SKM-1 treated with dmso at 0.1 percent for 144 hours (cell line): ENCODE measurements at regions not wholly inside any gene's neighbourhood (a gene's known extent, or its start where the extent isn't known, plus 50 kb on each side); places are given as distances from the start of the nearest gene placed in this dataset.

Experiments
- DNase-seq: peaks from one replicate; lab custom pipeline; 2025; ENCODE audit not compliant: unreplicated experiment; lab: John Stamatoyannopoulos, UW

DNA sequence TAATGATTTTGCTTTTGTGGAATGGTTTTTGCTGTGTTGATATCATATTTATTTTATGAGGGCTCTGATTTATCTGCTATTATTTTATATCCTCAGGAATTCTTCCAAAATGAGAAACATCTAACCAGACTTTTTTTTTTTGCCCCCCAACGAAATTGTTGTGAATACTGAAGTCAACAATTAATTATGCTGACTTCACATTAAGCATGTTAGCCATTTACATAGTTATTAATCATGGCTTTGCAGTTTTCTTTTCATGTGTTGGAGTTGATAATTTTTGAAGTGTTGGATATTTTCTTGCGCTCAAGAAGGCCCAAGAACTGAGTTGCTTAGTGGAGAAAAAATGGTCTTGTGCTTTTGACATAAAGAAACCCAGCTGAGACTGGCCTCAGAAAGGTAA lies 246.6 kb upstream of the CRY1 start:
- DNase-seq: no peak

DNA sequence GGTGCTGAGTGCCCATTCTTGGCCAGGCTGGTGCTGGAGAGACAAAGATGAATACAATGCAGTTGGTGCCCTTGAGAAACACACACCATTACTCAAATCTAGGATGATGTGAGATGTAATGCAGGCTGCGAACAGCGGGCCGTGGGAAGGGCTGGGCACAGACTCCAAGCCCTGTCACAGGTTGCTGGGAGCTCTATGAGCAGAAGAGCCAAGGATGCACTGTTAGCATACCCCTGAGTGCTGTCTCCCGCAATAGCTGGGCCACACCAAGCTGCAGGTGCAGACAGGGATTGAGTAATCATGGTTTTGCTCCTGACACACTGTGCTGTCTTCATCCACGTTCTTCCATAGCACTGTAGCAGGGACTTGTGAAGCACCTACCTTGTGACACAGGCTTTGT lies 247.5 kb upstream of the CRY1 start:
- DNase-seq: no peak

DNA sequence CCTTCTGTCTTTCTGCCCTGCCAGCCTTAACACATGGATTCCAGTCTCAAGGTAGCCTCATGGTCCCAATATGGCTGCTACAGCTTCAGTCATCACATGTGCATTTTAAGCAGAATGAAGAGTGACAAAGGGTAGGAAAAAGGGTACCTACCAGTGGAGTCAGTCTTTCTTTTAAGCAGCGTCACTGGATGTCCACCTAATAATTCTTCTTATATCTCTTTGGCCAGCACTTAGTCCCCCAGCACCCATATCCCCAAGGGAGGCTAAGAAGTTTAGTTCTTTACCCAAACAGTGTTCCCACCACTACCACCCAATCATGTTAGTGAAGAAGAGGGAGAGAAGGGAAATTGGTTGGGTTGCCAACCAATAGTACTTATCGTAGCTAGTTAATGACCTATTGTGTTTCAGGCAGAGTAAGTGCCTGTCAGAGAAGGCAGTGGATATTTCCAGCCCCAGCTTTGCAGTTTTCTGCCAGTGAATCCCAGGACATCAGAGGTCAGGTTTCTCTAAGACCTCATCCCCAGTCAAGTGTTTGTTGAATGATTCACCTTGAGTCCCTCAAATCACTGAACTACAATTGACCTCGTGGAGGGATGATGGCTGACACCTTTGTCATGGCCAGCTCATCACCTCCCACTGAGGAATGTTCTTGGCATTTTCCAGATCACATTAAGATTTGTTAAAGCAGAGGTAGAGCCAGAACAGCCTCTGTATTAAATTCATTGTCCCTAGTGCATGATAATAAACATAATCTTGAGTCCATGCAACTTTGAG lies 250.9 kb upstream of the CRY1 start:
- no peak for DNase-seq

DNA sequence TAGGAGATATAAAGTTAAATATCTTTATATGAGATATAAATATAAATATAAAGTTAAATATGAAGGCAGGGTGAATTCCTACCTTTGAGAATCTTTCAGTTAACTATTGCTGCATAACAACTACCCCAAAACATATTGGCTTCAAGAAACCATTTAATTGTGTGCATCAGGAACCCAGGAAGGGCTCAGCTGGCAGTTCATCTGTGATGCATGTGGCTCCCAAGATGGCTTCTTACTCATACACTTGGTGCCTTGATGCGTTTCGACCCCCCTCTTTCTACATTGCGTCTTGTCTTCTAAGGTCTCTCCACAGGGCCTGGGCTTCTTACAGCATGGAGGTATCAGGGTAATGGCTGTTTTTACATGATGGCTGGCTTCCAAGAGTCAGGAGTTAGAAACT lies 253.9 kb upstream of the CRY1 start:
- DNase-seq: no peak

DNA sequence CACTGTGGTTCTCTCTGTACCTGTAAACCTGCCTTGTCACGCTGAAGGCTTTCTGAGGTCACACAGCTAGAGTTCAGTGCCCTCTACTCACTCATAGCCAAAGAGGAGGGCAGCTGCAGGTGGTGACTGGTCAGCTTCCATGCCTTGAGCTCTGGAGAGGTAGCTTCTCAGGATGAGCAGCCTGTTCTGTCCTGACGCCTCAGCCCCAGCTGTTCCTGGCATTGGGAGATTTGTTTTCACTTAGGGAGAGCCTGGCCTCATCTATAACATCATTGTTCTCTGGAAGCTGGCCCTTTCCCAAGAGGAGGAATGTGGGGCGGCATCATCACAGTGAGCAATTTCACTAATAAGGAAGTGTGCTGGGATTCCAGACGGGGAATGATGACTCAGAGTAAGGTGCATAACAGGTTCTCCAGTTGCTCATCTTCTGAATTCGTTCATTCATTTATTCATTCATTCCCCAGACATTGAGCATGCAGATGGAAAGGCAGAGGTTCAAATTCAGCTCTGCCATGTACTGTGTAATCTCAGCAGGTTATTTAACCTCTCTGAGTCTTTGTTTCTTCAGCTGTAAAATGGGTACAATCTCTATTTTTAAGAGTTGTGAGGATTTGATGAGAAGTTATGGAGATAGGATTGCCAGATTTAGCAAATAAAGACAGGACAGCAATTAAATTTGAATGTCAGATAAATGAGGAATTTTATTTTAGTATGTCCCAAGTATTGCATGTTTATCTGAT lies 255.8 kb upstream of the CRY1 start:
- DNase-seq: no peak

DNA sequence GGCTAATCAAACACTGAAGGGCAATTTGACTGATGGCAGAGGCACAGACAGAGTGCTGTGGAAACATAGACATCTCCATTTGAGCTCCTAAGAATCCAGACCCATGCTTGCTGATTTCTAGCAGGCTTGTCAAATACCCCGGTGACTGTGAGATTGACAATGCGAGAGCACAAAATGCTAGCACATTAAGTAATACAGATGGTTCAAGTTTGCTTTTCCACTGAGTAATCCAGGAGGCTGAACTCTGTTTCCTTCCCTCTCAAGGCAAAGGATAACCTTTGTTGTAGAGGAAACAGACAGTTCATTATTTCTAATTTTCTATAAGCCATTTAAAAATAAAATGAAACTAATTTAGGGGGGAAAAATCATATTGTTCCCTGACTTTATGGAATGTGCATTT lies 256.5 kb upstream of the CRY1 start:
- no peak for DNase-seq

DNA sequence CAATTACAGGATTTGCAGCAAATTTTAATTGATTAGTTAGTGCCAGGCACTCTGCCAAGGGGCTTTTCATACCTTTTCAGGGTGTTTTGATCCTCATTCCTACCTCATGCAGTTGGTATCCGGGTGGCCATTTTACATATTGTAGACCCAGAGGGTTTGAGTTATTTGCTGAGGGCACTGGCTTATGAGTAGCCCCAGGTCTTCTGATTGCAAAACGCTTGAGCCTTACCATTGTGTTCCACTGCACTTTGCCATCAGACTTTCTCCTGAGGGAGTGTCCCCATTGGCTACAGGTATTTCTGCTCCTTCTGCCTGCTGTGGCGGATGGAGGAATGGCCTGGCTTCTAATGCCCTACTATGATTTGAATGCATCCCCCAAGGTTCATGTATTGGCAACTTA lies 257.8 kb upstream of the CRY1 start:
- no peak for DNase-seq

DNA sequence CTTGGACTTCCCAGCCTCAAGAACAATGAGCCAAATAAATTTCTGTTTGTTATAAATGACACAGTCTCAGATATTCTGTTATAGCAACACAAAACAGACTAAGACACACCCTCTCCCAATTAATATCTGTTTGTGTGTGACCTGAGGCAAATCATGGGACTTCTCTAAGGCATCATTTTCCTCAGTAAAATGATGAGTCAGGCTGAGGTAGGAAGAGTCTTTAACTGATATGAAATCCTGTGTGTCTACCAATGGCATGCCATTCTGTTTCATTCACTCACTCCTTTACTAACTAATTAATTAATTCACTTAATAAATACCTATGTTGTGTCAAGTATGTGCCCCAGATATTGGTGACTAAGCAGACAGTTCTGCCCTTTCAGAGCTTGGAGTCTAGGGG lies 258.4 kb upstream of the CRY1 start:
- no peak for DNase-seq

DNA sequence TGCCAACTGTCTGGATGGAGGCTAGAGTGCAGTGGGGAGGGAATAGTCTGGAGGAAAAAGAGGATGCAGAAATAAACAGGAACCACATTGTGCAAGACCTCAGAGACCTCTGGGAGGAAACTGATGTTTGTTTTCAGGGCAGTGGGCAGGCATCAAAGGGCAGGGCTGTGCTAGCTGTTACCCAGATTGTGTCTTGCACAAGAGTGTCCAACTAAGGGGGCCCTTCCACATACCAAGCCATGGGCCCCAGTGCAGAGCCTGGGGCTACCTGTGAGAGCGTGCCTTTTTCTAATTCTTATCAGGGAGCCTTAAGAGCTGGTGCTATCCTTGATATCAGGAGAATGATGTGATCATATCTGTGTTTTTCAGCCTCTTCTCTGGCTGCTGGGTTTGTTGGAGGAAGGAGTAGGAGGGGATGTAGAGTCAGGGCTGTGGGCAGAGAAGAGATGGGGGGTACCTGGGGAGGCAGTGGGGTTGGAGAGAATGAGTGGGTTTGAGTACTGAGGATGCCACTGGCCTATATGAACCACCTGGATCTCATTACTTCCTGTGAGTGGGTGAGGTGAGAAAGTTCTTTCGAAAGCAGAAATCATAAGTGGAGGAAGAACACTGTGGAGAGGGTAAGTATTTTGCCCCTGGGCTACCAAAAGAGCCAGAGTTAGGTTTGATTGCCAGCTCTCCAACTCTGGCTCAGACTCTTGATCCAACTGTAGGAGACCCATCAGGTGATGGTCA lies 259.2 kb upstream of the CRY1 start:
- DNase-seq: no peak

DNA sequence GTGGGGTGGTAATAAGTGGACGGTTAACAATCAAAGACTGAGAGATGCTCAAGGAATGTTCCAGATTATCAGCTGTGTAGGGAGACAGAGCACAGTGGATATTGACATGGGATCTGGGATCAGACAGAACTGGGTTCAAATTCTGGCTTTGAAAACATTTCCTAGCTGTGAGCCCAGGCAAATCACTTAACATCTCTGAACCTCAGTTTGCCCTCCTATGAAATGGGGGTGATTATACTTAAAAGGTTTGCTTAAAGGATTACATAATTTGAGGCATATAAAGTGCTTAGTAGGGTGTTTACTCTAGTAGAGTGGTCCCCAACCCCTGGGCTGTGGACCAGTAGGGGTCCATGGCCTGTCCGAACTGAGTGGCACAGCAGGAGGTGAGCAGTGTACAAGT lies 260.0 kb upstream of the CRY1 start:
- DNase-seq: no peak

DNA sequence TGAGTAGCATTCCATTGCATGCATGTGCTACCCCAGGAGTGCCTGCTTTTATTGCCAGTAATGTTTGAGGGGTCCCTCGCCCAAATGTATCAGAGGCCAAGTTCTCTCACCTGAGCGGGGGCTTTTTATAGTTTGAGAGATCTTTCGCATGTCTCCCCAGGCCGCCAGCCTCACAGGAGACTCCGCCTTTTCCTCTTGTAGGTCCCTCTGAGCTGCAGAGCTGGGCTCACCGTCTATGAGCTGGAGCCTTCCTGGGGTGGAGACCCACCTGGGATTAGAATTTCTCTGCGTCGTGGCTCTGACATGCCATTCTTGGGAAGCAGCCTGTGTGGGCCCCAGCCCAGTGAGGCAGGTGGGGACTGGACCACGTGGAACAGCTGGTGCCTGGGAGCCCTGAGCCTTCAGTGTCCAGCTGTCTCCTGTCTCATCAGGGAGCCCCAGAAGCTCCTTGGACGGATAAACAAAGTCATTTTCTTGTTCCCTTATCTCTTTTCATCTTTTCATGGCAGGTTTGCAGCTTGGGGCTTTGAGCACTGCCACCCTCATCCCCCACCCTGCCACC lies 261.7 kb upstream of the CRY1 start:
- DNase-seq: no peak

DNA sequence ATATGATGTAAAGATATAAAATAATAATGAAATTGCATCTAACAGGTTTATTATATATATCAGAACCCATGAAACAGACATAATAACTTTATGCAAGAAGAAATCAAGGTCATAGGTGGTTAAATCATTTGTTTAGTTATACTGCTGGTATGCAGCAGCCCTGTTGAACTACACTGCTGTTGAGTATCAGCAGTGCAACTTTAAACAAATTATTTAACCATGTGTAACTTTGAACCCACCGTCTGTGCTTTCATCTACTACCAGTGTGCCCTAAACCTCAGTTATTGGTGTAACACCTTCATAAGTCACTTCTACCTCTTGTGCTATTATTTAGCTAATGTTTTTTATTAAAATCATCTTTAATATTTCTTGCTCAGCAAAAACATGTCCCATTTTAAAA lies 262.3 kb upstream of the CRY1 start:
- DNase-seq: no peak

DNA sequence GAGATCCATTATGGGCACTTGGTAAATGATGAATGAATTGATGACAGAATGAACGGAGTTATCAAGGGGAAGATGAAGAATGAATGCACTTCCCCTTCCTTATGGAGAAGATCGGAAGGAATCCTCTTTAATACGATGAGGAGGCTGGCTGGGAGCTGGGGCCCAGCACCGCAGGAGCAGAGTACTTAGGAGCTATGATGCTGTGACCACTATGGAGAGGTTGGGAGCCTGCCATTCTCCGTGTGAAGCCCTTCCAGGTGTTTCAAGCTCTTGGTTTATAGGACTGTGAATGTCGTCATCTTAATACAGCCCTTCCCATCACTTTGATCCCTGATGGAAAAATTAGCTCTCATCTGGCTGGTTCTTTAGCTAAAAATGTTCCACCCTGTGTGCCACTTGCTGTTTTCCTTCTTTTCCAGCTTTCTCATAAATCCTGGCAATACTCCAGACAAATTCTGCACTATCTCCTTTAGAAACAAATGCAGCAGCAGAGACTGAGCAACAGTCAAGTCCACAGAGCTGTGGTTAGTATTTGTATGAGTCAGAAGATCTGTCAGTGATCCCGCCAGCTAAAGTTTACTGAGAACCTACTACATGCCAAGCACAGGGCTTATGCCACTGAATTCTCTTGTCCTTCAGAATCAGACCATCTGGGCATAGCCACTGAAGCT lies 263.1 kb upstream of the CRY1 start:
- no peak for DNase-seq

DNA sequence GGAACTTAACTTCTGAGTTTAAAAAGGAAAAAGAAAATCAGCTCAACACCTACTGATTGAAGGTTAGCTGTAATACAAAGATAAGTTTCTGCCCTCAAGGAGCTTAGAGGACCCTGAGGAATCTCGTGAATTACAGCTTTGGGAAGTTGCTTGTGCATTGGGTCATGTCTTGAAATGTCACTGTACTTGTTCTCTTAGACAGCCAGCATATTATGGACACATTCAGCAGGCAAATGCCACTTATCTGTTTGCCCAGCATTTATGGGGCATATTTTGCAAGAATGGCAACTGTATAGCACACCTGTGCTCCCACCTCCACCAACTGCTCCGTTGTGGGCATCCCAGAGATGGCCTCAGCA lies 263.6 kb upstream of the CRY1 start:
- no peak for DNase-seq

DNA sequence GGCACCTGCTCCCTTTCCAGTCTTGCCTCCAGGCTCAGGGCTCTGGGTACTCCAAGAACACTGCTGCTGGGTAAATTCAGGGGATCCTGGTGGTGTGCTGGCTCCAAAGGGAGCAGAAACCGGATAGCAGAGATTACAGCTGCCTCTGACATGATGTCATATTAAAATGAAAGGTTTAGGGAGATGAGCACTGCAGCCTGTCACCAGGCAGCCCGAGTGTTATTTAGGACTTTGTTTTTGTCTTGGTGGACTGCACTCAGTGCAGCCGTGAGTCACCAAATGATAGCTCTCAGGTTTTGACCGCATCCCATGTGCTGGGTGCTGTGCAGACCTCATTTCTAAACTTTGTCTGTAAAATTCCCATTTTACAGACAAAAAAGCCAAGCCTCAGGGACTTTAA lies 266.0 kb upstream of the CRY1 start:
- no peak for DNase-seq

DNA sequence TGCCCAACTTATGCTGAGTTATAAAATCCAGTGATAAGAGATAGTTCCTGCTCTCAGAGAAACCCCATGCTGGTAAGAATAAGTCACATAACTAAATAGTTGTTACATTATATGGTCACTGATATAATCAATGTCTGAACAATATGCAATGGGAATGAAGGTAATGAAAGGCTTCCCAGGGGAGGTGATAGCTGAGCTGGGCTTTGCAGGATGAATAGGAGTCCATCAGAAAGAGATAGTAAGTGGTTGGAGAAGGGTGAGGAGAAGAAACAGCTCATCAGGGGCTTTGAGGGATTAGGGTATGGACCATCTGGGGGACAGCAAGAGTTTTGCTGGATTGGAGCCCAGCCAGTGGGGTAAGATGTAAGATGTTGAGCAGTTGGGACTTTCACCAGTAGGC lies 266.7 kb upstream of the CRY1 start:
- DNase-seq: no peak

DNA sequence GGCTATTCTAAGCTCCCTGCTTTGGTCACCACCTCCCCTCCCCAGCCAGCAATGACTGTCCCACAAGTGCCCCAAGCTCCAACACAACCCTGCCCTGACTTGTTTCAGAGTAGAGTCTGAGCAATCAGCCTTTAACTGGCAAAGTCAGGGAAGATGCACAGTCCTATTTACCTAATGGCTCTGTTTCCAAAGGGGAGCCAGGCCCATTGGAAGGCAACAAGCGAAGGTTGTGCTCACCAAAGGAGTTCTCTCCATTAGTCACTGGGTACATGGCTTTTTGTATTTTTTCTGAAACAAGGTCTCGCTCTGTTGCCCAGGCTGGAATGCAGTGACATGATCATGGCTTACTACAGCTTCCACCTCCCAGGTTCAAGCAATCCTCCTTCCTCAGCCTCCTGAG lies 267.1 kb upstream of the CRY1 start:
- no peak for DNase-seq

DNA sequence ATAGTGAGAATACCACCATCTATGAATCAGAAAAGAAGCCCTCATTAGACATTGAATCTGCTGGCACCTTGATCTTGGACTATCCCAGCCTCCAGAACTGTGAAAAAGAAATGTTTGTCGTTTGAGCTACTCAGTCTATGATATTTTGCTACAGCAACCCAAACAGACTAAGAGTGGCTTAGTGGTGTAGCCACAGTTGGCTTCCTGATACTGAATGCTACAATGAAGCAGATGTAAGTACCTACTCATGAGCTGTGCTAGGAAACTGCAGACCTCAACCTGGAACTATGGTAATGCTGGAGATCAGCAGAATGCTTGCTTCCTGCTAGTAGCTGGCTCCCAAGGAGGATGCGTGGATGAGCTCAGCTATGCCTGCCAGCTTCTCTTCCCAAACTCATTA lies 268.6 kb upstream of the CRY1 start:
- no peak for DNase-seq

DNA sequence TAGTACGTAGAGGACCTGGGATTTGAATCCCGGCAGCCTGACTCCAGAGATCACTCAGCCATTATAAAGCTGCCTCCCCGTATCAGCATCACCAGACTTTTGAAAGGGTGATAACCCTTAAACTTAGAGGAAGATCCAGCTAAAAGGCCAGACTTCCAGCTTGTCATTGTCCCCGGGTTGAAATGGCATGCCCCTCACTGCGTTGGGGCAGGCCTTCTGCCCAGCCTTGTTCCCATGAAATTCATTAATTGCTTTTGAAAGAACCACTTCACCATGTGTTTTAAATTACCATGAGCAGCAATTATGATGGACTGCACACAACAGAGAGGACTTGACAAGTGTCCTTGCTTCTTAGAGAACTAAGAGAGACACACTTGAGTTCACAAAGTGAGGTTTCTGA lies 269.6 kb upstream of the CRY1 start:
- DNase-seq: no peak

DNA sequence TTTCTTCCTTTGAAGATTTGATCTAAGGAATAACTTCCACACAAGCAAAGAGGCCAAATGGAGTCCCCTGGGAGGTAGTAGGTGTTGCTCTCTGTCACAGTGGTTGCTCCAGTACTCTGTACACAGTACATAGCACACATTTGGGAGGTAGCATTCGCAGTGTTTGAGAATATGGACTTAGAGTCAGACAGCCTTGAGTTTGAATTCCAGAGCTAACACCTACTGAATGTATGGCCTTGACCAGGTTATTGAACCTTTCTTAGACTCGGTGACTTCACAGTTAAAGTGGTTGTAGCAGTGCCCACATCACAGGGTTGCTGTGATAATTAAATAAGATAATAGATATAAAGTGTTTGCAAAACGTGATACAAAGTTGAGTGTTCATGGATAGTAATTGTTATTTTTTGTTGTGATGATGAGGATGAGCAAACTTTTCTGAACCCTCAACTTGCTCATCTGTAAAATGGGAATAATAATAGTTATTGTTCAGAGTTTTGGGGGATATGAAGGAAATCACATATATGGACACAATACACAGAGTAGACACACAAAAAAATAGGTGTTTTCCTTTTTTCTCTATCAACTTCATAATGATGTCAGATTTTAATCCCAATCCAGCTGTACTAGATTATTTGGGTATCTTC lies 271.6 kb upstream of the CRY1 start:
- no peak for DNase-seq

DNA sequence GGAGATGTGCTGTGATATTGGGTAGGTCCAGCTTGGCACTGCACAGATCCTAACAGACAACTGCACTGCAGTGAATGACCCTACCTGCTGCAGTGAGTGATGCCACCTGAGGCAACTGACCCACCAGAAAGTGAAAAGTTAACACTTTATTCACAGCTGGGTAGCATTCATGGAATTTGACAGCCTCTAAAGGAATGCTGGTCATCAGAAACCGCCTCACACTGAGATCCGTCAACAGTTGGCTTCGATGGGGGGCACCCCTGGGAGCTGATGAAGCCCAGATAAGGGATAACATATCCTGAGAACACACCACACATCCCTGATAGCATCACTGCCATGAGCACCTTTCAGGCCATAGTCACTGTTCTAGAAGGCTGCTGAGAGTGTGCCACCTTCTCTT lies 272.4 kb upstream of the CRY1 start:
- no peak for DNase-seq
